ENCODE measurements at regions not wholly inside any gene's neighbourhood (a gene's known extent, or its start where the extent isn't known, plus 50 kb on each side); places are given as distances from the start of the nearest gene placed in this dataset.

- DNase-seq, result no peak
Observed at GRCh38 chr2:104528101-104528500, 325.8 kb upstream of the POU3F3 start.

GRCh38 chr2:104531122-104531521 lies 322.8 kb upstream of the POU3F3 start:
- DNase-seq, result no peak

GRCh38 chr2:104537116-104537515 lies 316.8 kb upstream of the POU3F3 start:
- DNase-seq, result no peak

- DNase-seq, result no peak
Observed at GRCh38 chr2:104538077-104538476, 315.8 kb upstream of the POU3F3 start.

GRCh38 chr2:104539649-104540048 lies 314.3 kb upstream of the POU3F3 start:
- no peak for DNase-seq

GRCh38 chr2:104545055-104545454 lies 308.9 kb upstream of the POU3F3 start:
- DNase-seq, result no peak

- DNase-seq, result no peak
Observed at GRCh38 chr2:104546537-104546936, 307.4 kb upstream of the POU3F3 start.

- DNase-seq, result no peak
Observed at GRCh38 chr2:104547221-104547620, 306.7 kb upstream of the POU3F3 start.

- no peak for DNase-seq
Observed at GRCh38 chr2:104561251-104561650, 292.7 kb upstream of the POU3F3 start.

GRCh38 chr2:104562537-104562936 lies 291.4 kb upstream of the POU3F3 start:
- no peak for DNase-seq

GRCh38 chr2:104563398-104563996 lies 290.4 kb upstream of the POU3F3 start:
- DNase-seq, result no peak

GRCh38 chr2:104568247-104568646 lies 285.7 kb upstream of the POU3F3 start:
- DNase-seq, result no peak

- DNase-seq, result no peak
Observed at GRCh38 chr2:104570259-104570658, 283.7 kb upstream of the POU3F3 start.

- DNase-seq, result no peak
Observed at GRCh38 chr2:104572834-104573233, 281.1 kb upstream of the POU3F3 start.

GRCh38 chr2:104574367-104574766 lies 279.5 kb upstream of the POU3F3 start:
- no peak for DNase-seq

- DNase-seq, result no peak
Observed at GRCh38 chr2:104577143-104577542, 276.8 kb upstream of the POU3F3 start.

- DNase-seq, result no peak
Observed at GRCh38 chr2:104582471-104582870, 271.4 kb upstream of the POU3F3 start.

GRCh38 chr2:104583811-104584210 lies 270.1 kb upstream of the POU3F3 start:
- no peak for DNase-seq

GRCh38 chr2:104584393-104584792 lies 269.5 kb upstream of the POU3F3 start:
- DNase-seq, result no peak

- no peak for DNase-seq
Observed at GRCh38 chr2:104595576-104595975, 258.3 kb upstream of the POU3F3 start.

- DNase-seq, result no peak
Observed at GRCh38 chr2:104597942-104598341, 256.0 kb upstream of the POU3F3 start.

- no peak for DNase-seq
Observed at GRCh38 chr2:104598636-104599035, 255.3 kb upstream of the POU3F3 start.

GRCh38 chr2:104599787-104600510 lies 254.0 kb upstream of the POU3F3 start:
- no peak for DNase-seq

GRCh38 chr2:104606056-104606455 lies 247.9 kb upstream of the POU3F3 start:
- DNase-seq, result no peak

Measured in right lung (tissue), 2 donors.